HG03432 (cell line): ENCODE measurements at regions not wholly inside any gene's neighbourhood (a gene's known extent, or its start where the extent isn't known, plus 50 kb on each side); places are given as distances from the start of the nearest gene placed in this dataset.

Experiments used
- ATAC-seq: cut with Tn5 transposase; IDR thresholded peaks from one replicate; pipeline ENCODE4 v1.9.1; 2021; ENCODE audit warnings: mild to moderate bottlenecking, moderate library complexity; ENCODE audit not compliant: unreplicated experiment

GRCh38 chr9:3161912-3162311, 318.0 kb upstream of the PUM3 start:
- ATAC-seq = no peak

- no peak for ATAC-seq
Measured at GRCh38 chr9:3157011-3157410, 313.1 kb upstream of the PUM3 start.

GRCh38 chr9:3151672-3152576, 308.0 kb upstream of the PUM3 start:
- no peak for ATAC-seq

GRCh38 chr9:3150074-3150473, 306.2 kb upstream of the PUM3 start:
- ATAC-seq = no peak

GRCh38 chr9:3138231-3139229, 294.6 kb upstream of the PUM3 start:
- no peak for ATAC-seq

- ATAC-seq = no peak
Measured at GRCh38 chr9:3137347-3137695, 293.4 kb upstream of the PUM3 start.

- no peak for ATAC-seq
Measured at GRCh38 chr9:3136686-3137346, 292.9 kb upstream of the PUM3 start.

- no peak for ATAC-seq
Measured at GRCh38 chr9:3136230-3136629, 292.3 kb upstream of the PUM3 start.

GRCh38 chr9:3127564-3127963, 283.7 kb upstream of the PUM3 start:
- ATAC-seq = no peak

- ATAC-seq = no peak
Measured at GRCh38 chr9:3125602-3126405, 281.9 kb upstream of the PUM3 start.

GRCh38 chr9:3124001-3124400, 280.1 kb upstream of the PUM3 start:
- ATAC-seq = no peak

GRCh38 chr9:3118081-3118480, 274.2 kb upstream of the PUM3 start:
- no peak for ATAC-seq

- ATAC-seq = no peak
Measured at GRCh38 chr9:3099646-3100045, 255.8 kb upstream of the PUM3 start.

- ATAC-seq = no peak
Measured at GRCh38 chr9:3088219-3088618, 244.3 kb upstream of the PUM3 start.

- no peak for ATAC-seq
Measured at GRCh38 chr9:3087697-3088096, 243.8 kb upstream of the PUM3 start.

GRCh38 chr9:3080951-3081350, 237.1 kb upstream of the PUM3 start:
- no peak for ATAC-seq

- ATAC-seq = no peak
Measured at GRCh38 chr9:3074247-3074646, 230.4 kb upstream of the PUM3 start.

- ATAC-seq = no peak
Measured at GRCh38 chr9:3066591-3066990, 222.7 kb upstream of the PUM3 start.

GRCh38 chr9:3059781-3060468, 216.0 kb upstream of the PUM3 start:
- no peak for ATAC-seq

- no peak for ATAC-seq
Measured at GRCh38 chr9:3058409-3058808, 214.5 kb upstream of the PUM3 start.
